H9 (cell line): ENCODE measurements at regions not wholly inside any gene's neighbourhood (a gene's known extent, or its start where the extent isn't known, plus 50 kb on each side); places are given as distances from the start of the nearest gene placed in this dataset.
"Not testable (repeated sequence)": the region's sequence is repeated elsewhere in the genome, so short reads cannot be mapped to it uniquely, and the experiment has no call there.

ENCODE experiments used
- DNase-seq: peaks from one replicate; pipeline ENCODE4 v3.0.0-alpha.2; 2017
- H2AFZ ChIP-seq: one replicate; pipeline ENCODE4 v1.6.1; 2013; ENCODE audit warnings: mild to moderate bottlenecking, low read length, control low read depth, moderate library complexity
- H2AK5ac ChIP-seq: 2 replicates; pipeline ENCODE4 v1.6.1; 2013; ENCODE audit warnings: low read length, control low read depth, mixed read lengths; ENCODE audit not compliant: insufficient read length
- H2BK120ac ChIP-seq: one replicate; pipeline ENCODE4 v1.6.1; 2013; ENCODE audit warnings: low read depth, mild to moderate bottlenecking, low read length, control low read depth, inconsistent platforms; ENCODE audit not compliant: poor library complexity, severe bottlenecking
- H2BK12ac ChIP-seq: 2 replicates; pipeline ENCODE4 v1.6.1; 2013; ENCODE audit warnings: low read length, control low read depth, mixed read lengths, low read depth; ENCODE audit not compliant: insufficient read length
- H2BK15ac ChIP-seq: 2 replicates; pipeline ENCODE4 v1.6.1; 2013; ENCODE audit warnings: low read depth, low read length, control low read depth
- H2BK20ac ChIP-seq: one replicate; pipeline ENCODE4 v1.6.1; 2013; ENCODE audit warnings: low read depth, mild to moderate bottlenecking, low read length, control low read depth, inconsistent platforms; ENCODE audit not compliant: poor library complexity, severe bottlenecking
- H2BK5ac ChIP-seq: 2 replicates; pipeline ENCODE4 v1.6.1; 2013; ENCODE audit warnings: low read length, control low read depth, mixed read lengths; ENCODE audit not compliant: insufficient read length
- H3K14ac ChIP-seq: 2 replicates; pipeline ENCODE4 v1.6.1; 2013; ENCODE audit warnings: low read length, control low read depth; ENCODE audit not compliant: insufficient read depth
- H3K18ac ChIP-seq: 2 replicates; pipeline ENCODE4 v1.6.1; 2013; ENCODE audit warnings: low read depth, mild to moderate bottlenecking, mixed read lengths, low read length, control low read depth; ENCODE audit not compliant: insufficient read length
- H3K23ac ChIP-seq: 2 replicates; pipeline ENCODE4 v1.6.1; 2013; ENCODE audit warnings: low read length, control low read depth, mixed read lengths, low read depth; ENCODE audit not compliant: insufficient read length
- H3K23me2 ChIP-seq: 2 replicates; pipeline ENCODE4 v1.6.1; 2013; ENCODE audit warnings: low read depth, mild to moderate bottlenecking, mixed read lengths, low read length, control low read depth; ENCODE audit not compliant: insufficient read length, poor library complexity, severe bottlenecking
- H3K27ac ChIP-seq: 2 replicates; pipeline ENCODE4 v1.5.1; 2013; ENCODE audit warnings: low read length, control low read depth, mixed read lengths, low read depth; ENCODE audit not compliant: insufficient read length
- H3K27me3 ChIP-seq: 2 replicates; pipeline ENCODE4 v1.6.1; 2013; ENCODE audit warnings: low read length, control low read depth, inconsistent platforms; ENCODE audit not compliant: insufficient read depth
- H3K4ac ChIP-seq: 2 replicates; pipeline ENCODE4 v1.6.1; 2013; ENCODE audit warnings: low read depth, mild to moderate bottlenecking, control low read depth, inconsistent platforms, low read length, moderate library complexity
- H3K4me1 ChIP-seq: 2 replicates; pipeline ENCODE4 v1.6.1; 2013; ENCODE audit warnings: low read length, control low read depth, inconsistent platforms; ENCODE audit not compliant: insufficient read depth
- H3K4me2 ChIP-seq: 2 replicates; pipeline ENCODE4 v1.6.1; 2013; ENCODE audit warnings: low read length, control low read depth, mixed read lengths; ENCODE audit not compliant: insufficient read length, insufficient read depth
- H3K56ac ChIP-seq: 2 replicates; pipeline ENCODE4 v1.6.1; 2013; ENCODE audit warnings: low read depth, mild to moderate bottlenecking, mixed read lengths, low read length, control low read depth; ENCODE audit not compliant: insufficient read length
- H3K79me1 ChIP-seq: 2 replicates; pipeline ENCODE4 v1.6.1; 2013; ENCODE audit warnings: low read depth, mild to moderate bottlenecking, moderate library complexity, low read length, control low read depth, inconsistent platforms; ENCODE audit not compliant: insufficient read depth, poor library complexity, severe bottlenecking
- H3K79me2 ChIP-seq: 2 replicates; pipeline ENCODE4 v1.6.1; 2013; ENCODE audit warnings: low read length, control low read depth, inconsistent platforms; ENCODE audit not compliant: insufficient read depth
- H3K9ac ChIP-seq: 2 replicates; pipeline ENCODE4 v1.6.1; 2013; ENCODE audit warnings: low read length, control low read depth, mixed read lengths; ENCODE audit not compliant: insufficient read length; ENCODE audit errors: extremely low read depth
- H3K9me3 ChIP-seq: one replicate; pipeline ENCODE4 v1.6.1; 2013; ENCODE audit warnings: low read depth, low read length, inconsistent platforms; ENCODE audit not compliant: control insufficient read depth
- H3T11ph ChIP-seq: one replicate; pipeline ENCODE4 v1.6.1; 2013; ENCODE audit warnings: mild to moderate bottlenecking, low read length, control low read depth, inconsistent platforms
- H4K20me1 ChIP-seq: one replicate; pipeline ENCODE4 v1.6.1; 2013; ENCODE audit not compliant: control insufficient read depth, insufficient read length, insufficient read depth
- H4K5ac ChIP-seq: 2 replicates; pipeline ENCODE4 v1.6.1; 2013; ENCODE audit warnings: low read depth, mild to moderate bottlenecking, mixed read lengths, low read length, control low read depth; ENCODE audit not compliant: insufficient read length
- H4K8ac ChIP-seq: replicated peaks from 2 replicates; pipeline ENCODE4 v1.6.1; 2013; ENCODE audit warnings: low read length, control low read depth, mixed read lengths, low read depth; ENCODE audit not compliant: insufficient read length
- H4K91ac ChIP-seq: 2 replicates; pipeline ENCODE4 v1.6.1; 2013; ENCODE audit warnings: low read depth, mild to moderate bottlenecking, moderate library complexity, mixed read lengths, low read length, control low read depth; ENCODE audit not compliant: insufficient read length
- H3K27ac Mint-ChIP-seq, 3 experiments: 2 replicates in 2 of 3; 3 replicates in 1 of 3; pipeline ENCODE4 v1.8.0; 2020 to 2021; ENCODE audit warnings: mixed read lengths in 3 of 3, mild to moderate bottlenecking in 1 of 3, moderate library complexity in 1 of 3
- H3K27me3 Mint-ChIP-seq: 2 replicates; pipeline ENCODE4 v1.8.0; 2021; ENCODE audit warnings: low read depth, mild to moderate bottlenecking, moderate library complexity, mixed read lengths
- H3K36me3 Mint-ChIP-seq, 3 experiments: 2 replicates in 2 of 3; 3 replicates in 1 of 3; pipeline ENCODE4 v1.8.0; 2020 to 2021; ENCODE audit warnings: low read depth in 3 of 3, mixed read lengths in 3 of 3; ENCODE audit not compliant: insufficient read depth in 1 of 3
- H3K4me1 Mint-ChIP-seq, 2 experiments: 2 replicates each; pipeline ENCODE4 v1.8.0; 2020; ENCODE audit warnings: mixed read lengths in 2 of 2
- H3K4me3 Mint-ChIP-seq, 2 experiments: 2 replicates in 1 of 2; 3 replicates in 1 of 2; pipeline ENCODE4 v1.8.0; 2020 to 2021; ENCODE audit warnings: mild to moderate bottlenecking in 2 of 2, mixed read lengths in 2 of 2, moderate library complexity in 1 of 2
- H3K9me3 Mint-ChIP-seq, 2 experiments: 2 replicates in 1 of 2; 3 replicates in 1 of 2; pipeline ENCODE4 v1.8.0; 2020; ENCODE audit warnings: mild to moderate bottlenecking in 2 of 2, mixed read lengths in 2 of 2, moderate library complexity in 1 of 2
- WGBS: extraction: QIAGEN DNeasy Blood & Tissue Kit; methylation state at CpG from one replicate; pipeline ENCODE4 v1.1.7; 2013; ENCODE audit warnings: missing lambda C conversion rate, low lambda C conversion rate, mixed read lengths; ENCODE audit not compliant: insufficient read length; ENCODE audit errors: extremely low coverage; 5-methylcytosine and 5-hydroxymethylcytosine counted together
- TF ChIP-seq, protein P1 (sequence below): fragments of 200-600 bp; sonication (generic); conservative IDR thresholded peaks from 3 replicates; pipeline ENCODE4 v1.8.0; 2021; ENCODE audit warnings: antibody characterized with exemption, mild to moderate bottlenecking

DNA sequence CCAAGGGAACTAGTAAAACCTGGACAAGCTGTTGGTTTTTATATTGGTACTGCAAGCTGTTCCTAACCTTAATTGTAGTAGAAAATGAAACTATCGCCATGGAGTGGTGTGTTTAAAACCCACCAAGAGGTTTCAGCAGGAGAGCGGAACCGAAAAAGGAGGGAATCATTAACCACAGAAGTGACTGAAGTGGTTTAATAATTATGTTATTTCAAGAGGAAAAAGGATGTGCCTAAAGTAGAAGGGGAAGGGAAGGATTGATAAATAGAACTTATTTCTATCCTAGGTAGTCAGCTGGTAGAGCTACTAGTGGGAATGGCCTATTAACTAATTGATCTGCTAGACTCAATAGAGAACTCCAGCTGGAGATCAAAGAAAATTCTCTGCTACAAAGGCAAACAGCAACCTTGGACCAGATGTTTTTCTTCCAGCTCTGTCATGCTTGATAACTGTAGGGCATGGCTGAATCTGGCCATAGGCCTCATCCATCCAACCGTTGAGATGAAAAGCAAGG is 91.8 kb downstream of the BAMBI start:
- Mint-ChIP-seq H3K36me3 (peaks cover 6 to 9% (median 7%) of the 10 kb centered on the region in 3 experiments), H3K4me3 (no peak overlapping the region), H3K4me1 (peaks cover 6 to 7% of the 10 kb centered on the region in 2 experiments), H3K27me3 (no peaks in the 10 kb centered on the region), H3K27ac (no peak overlapping the region), H3K9me3 (peaks cover 14 to 15% of the 10 kb centered on the region in 2 experiments)
- Histone ChIP-seq H3K4me2 (no peak overlapping the region), H3K23me2 (no peaks in the 10 kb centered on the region), H3K56ac (no peak overlapping the region), H3K79me2 (no peaks in the 10 kb centered on the region), H3K27me3 (no peaks in the 10 kb centered on the region), H3K4ac (no peak overlapping the region), H3K18ac (no peak overlapping the region), H4K20me1 (no peaks in the 10 kb centered on the region), H4K8ac (no peak overlapping the region), H4K5ac (no peak overlapping the region), H2BK15ac (no peak overlapping the region), H3K9me3 (no peaks in the 10 kb centered on the region), H2AK5ac (no peak overlapping the region), H3K79me1 (no peaks in the 10 kb centered on the region), H4K91ac (no peak overlapping the region), H3T11ph (no peak overlapping the region), H2AFZ (no peak overlapping the region), H3K9ac (no peak overlapping the region), H3K14ac (no peak overlapping the region), H2BK5ac (no peak overlapping the region), H3K4me1 (no peaks in the 10 kb centered on the region), H2BK12ac (no peak overlapping the region), H2BK120ac (no peak overlapping the region), H3K23ac (no peak overlapping the region), H2BK20ac (no peak overlapping the region), H3K27ac (no peak overlapping the region)
- WGBS, result no CpG with 5 or more reads among the region's 4 CpGs
- DNase-seq, result no peak
- TF ChIP-seq, protein P1, sequence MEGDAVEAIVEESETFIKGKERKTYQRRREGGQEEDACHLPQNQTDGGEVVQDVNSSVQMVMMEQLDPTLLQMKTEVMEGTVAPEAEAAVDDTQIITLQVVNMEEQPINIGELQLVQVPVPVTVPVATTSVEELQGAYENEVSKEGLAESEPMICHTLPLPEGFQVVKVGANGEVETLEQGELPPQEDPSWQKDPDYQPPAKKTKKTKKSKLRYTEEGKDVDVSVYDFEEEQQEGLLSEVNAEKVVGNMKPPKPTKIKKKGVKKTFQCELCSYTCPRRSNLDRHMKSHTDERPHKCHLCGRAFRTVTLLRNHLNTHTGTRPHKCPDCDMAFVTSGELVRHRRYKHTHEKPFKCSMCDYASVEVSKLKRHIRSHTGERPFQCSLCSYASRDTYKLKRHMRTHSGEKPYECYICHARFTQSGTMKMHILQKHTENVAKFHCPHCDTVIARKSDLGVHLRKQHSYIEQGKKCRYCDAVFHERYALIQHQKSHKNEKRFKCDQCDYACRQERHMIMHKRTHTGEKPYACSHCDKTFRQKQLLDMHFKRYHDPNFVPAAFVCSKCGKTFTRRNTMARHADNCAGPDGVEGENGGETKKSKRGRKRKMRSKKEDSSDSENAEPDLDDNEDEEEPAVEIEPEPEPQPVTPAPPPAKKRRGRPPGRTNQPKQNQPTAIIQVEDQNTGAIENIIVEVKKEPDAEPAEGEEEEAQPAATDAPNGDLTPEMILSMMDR, result no peak

DNA sequence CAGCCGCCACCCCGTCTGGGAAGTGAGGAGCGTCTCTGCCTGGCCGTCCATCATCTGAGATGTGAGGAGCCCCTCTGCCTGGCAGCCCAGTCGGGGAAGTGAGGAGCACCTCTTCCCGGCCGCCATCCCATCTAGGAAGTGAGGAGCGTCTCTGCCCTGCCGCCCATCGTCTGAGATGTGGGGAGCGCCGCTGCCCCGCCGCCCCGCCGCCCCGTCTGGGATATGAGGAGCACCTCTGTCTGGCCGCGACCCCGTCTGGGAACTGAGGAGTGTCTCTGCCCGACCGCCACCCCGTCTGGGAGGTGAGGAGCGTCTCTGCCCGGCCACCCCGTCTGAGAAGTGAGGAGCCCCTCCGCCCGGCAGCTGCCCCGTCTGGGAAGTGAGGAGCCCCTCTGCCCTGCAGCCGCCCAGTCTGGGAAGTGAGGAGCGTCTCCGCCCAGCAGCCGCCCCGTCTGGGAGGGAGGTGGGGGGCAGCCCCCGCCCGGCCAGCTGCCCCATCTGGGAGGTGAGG is 94.3 kb downstream of the BAMBI start:
- H3K18ac ChIP-seq, H3K4me1 ChIP-seq, H3K27ac ChIP-seq, H4K91ac ChIP-seq, H4K8ac ChIP-seq, H3K79me2 ChIP-seq, H4K5ac ChIP-seq, H3K27ac Mint-ChIP-seq, H3K36me3 Mint-ChIP-seq, H3K27me3 ChIP-seq, H3K79me1 ChIP-seq, H3K4me1 Mint-ChIP-seq, DNase-seq, H3K9ac ChIP-seq, H3K4ac ChIP-seq, H2BK12ac ChIP-seq, H2BK15ac ChIP-seq, H3T11ph ChIP-seq, H3K9me3 ChIP-seq, H3K23me2 ChIP-seq, H2AK5ac ChIP-seq, H2BK5ac ChIP-seq, H3K23ac ChIP-seq, H3K4me3 Mint-ChIP-seq, H2AFZ ChIP-seq, H2BK120ac ChIP-seq, H3K14ac ChIP-seq, H2BK20ac ChIP-seq, H3K4me2 ChIP-seq, H4K20me1 ChIP-seq, H3K27me3 Mint-ChIP-seq, H3K56ac ChIP-seq: not testable (repeated sequence)
- H3K9me3 Mint-ChIP-seq, result peaks cover 14 to 15% of the 10 kb centered on the region in 2 experiments
- no CpG with 5 or more reads among the region's 36 CpGs for WGBS
